SJSA1 (cell line): ENCODE measurements at regions not wholly inside any gene's neighbourhood (a gene's known extent, or its start where the extent isn't known, plus 50 kb on each side); places are given as distances from the start of the nearest gene placed in this dataset.
A peak's percentile ranks its signal among the peaks of the same experiment; 100 is the strongest.
"Not testable (repeated sequence)": the region's sequence is repeated elsewhere in the genome, so short reads cannot be mapped to it uniquely, and the experiment has no call there.

Experiments
- DNase-seq, 2 experiments: peaks; one replicate each; pipeline ENCODE4 v3.0.0-alpha.2; 2015 to 2020; ENCODE audit warnings: low spot score in 2 of 2, low read depth in 1 of 2
- H3K27ac ChIP-seq: fragments of 250-450 bp; sonication (Bioruptor Pico); 2 replicates; pipeline ENCODE4 v1.5.1; 2020; ENCODE audit warnings: mild to moderate bottlenecking, moderate library complexity
- H3K27me3 ChIP-seq: fragments of 250-450 bp; sonication (Bioruptor Pico); replicated peaks from 2 replicates; pipeline ENCODE4 v1.5.1; 2020; ENCODE audit warnings: mild to moderate bottlenecking, moderate library complexity
- H3K36me3 ChIP-seq: fragments of 250-450 bp; sonication (Bioruptor Pico); 2 replicates; pipeline ENCODE4 v1.5.1; 2020; ENCODE audit warnings: mild to moderate bottlenecking
- H3K4me1 ChIP-seq: fragments of 250-450 bp; sonication (Bioruptor Pico); replicated peaks from 2 replicates; pipeline ENCODE4 v1.6.1; 2021; ENCODE audit warnings: mild to moderate bottlenecking
- H3K4me3 ChIP-seq: fragments of 250-450 bp; sonication (Bioruptor Pico); 2 replicates; pipeline ENCODE4 v1.5.1; 2020; ENCODE audit warnings: mild to moderate bottlenecking
- H3K9me3 ChIP-seq: fragments of 250-450 bp; sonication (Bioruptor Pico); replicated peaks from 2 replicates; pipeline ENCODE4 v1.5.1; 2020; ENCODE audit warnings: mild to moderate bottlenecking

GRCh38 chr15:85256009-85256997 lies 124.1 kb upstream of the AKAP13 start:
- not testable (repeated sequence) for H3K27ac ChIP-seq, H3K4me3 ChIP-seq

GRCh38 chr15:85258062-85258445 lies 122.3 kb upstream of the AKAP13 start:
- not testable (repeated sequence) for H3K4me3 ChIP-seq, H3K36me3 ChIP-seq, DNase-seq, H3K4me1 ChIP-seq, H3K27ac ChIP-seq, H3K27me3 ChIP-seq, H3K9me3 ChIP-seq

More at GRCh38 chr15:85256009-85256997, 124.1 kb upstream of the AKAP13 start:
- H3K36me3 ChIP-seq, DNase-seq, H3K4me1 ChIP-seq, H3K9me3 ChIP-seq, H3K27me3 ChIP-seq: not testable (repeated sequence)

- H3K9me3 ChIP-seq, H3K27ac ChIP-seq, H3K4me1 ChIP-seq, H3K27me3 ChIP-seq, H3K4me3 ChIP-seq, DNase-seq, H3K36me3 ChIP-seq: not testable (repeated sequence)
These were observed 121.7 kb upstream of the AKAP13 start for GRCh38 chr15:85258559-85259209.

GRCh38 chr15:85260526-85260925 lies 119.9 kb upstream of the AKAP13 start:
- not testable (repeated sequence) for H3K4me1 ChIP-seq, H3K27ac ChIP-seq, H3K9me3 ChIP-seq, DNase-seq, H3K27me3 ChIP-seq, H3K36me3 ChIP-seq, H3K4me3 ChIP-seq

- not testable (repeated sequence) for H3K9me3 ChIP-seq, H3K36me3 ChIP-seq, H3K27ac ChIP-seq, H3K4me1 ChIP-seq, H3K27me3 ChIP-seq, H3K4me3 ChIP-seq
- DNase-seq = peak in 1 of 2 experiments; percentile 15
These were observed 117.8 kb upstream of the AKAP13 start for GRCh38 chr15:85262461-85263055.

- H3K27ac ChIP-seq, H3K27me3 ChIP-seq, H3K36me3 ChIP-seq, H3K4me1 ChIP-seq, H3K4me3 ChIP-seq, H3K9me3 ChIP-seq: not testable (repeated sequence)
- DNase-seq = peak in 1 of 2 experiments; percentile 36
These were observed 116.5 kb upstream of the AKAP13 start for GRCh38 chr15:85263842-85264440.

- H3K36me3 ChIP-seq, H3K27ac ChIP-seq, H3K9me3 ChIP-seq, H3K27me3 ChIP-seq, H3K4me1 ChIP-seq, H3K4me3 ChIP-seq: not testable (repeated sequence)
- DNase-seq = peak in 1 of 2 experiments; percentile 36
These were observed 115.7 kb upstream of the AKAP13 start for GRCh38 chr15:85264614-85265190.

- H3K4me3 ChIP-seq, H3K27ac ChIP-seq, H3K9me3 ChIP-seq, H3K4me1 ChIP-seq, H3K27me3 ChIP-seq, H3K36me3 ChIP-seq: not testable (repeated sequence)
- peak in 1 of 2 experiments; percentile 23 for DNase-seq
These were observed 113.1 kb upstream of the AKAP13 start for GRCh38 chr15:85267158-85267857.

GRCh38 chr15:85274315-85275050 lies 105.9 kb upstream of the AKAP13 start:
- Histone ChIP-seq H3K27me3 (no peaks in the 10 kb centered on the region), H3K9me3 (no peaks in the 10 kb centered on the region), H3K4me1 (no peaks in the 10 kb centered on the region), H3K36me3 (no peaks in the 10 kb centered on the region), H3K4me3 (no peak overlapping the region), H3K27ac (no peak overlapping the region)
- no peak for DNase-seq

GRCh38 chr15:85276508-85276907 lies 103.9 kb upstream of the AKAP13 start:
- H3K4me1 ChIP-seq = peaks cover 2% of the 10 kb centered on the region
- H3K36me3 ChIP-seq = no peaks in the 10 kb centered on the region
- H3K27ac ChIP-seq = no peak overlapping the region
- no peak overlapping the region for H3K4me3 ChIP-seq
- no peaks in the 10 kb centered on the region for H3K27me3 ChIP-seq
- DNase-seq = no peak
- H3K9me3 ChIP-seq = no peaks in the 10 kb centered on the region

- H3K4me3 ChIP-seq = no peak overlapping the region
- no peaks in the 10 kb centered on the region for H3K9me3 ChIP-seq
- peaks cover 6% of the 10 kb centered on the region for H3K4me1 ChIP-seq
- no peak for DNase-seq
- H3K27me3 ChIP-seq = no peaks in the 10 kb centered on the region
- H3K36me3 ChIP-seq = no peaks in the 10 kb centered on the region
- no peak overlapping the region for H3K27ac ChIP-seq
These were observed 103.5 kb upstream of the AKAP13 start for GRCh38 chr15:85276921-85277320.

- no peaks in the 10 kb centered on the region for H3K36me3 ChIP-seq
- DNase-seq = no peak
- no peak overlapping the region for H3K27ac ChIP-seq
- H3K4me3 ChIP-seq = no peak overlapping the region
- H3K27me3 ChIP-seq = no peaks in the 10 kb centered on the region
- H3K9me3 ChIP-seq = no peaks in the 10 kb centered on the region
- H3K4me1 ChIP-seq = peaks cover 16% of the 10 kb centered on the region
These were observed 102.5 kb upstream of the AKAP13 start for GRCh38 chr15:85277847-85278370.
